ENCODE measurements at regions not wholly inside any gene's neighbourhood (a gene's known extent, or its start where the extent isn't known, plus 50 kb on each side); places are given as distances from the start of the nearest gene placed in this dataset.

- in situ Hi-C loops (cut with HindIII; ENCODE audit: extremely low pct_ligation_motif_present, low pct_unique_long_range_greater_than_20kb) = no loop called here
- no TSS peak for BruUV-seq (replicated peaks)
- CTCF ChIA-PET (ENCODE audit: low intra/inter-chr PET ratio, low total read pairs) = no interaction called here
- Histone ChIP-seq H3K4me2 (ENCODE audit: low read depth, low read length) (peak overlapping the region; percentile 10), H3K9me3 (ENCODE audit: low read length) (no peaks in the 10 kb centered on the region), H3K4me3 (replicated peaks in 1 of 3; ENCODE audit: insufficient read depth in 1 of 3, low read depth in 2 of 3, low read length in 3 of 3) (no peak overlapping the region), H3K9ac (ENCODE audit: insufficient read depth, low read depth, low read length) (no peak overlapping the region), H3K36me3 (replicated peaks in 1 of 2; ENCODE audit: control insufficient read depth in 1 of 2, insufficient read depth in 2 of 2, low read length in 2 of 2) (no peaks in the 10 kb centered on the region), H3K27me3 (ENCODE audit: control insufficient read depth in 1 of 2, insufficient read depth in 2 of 2, low read length in 2 of 2) (no peaks in the 10 kb centered on the region), H3K79me2 (ENCODE audit: insufficient read depth, low read length) (no peaks in the 10 kb centered on the region), H3K27ac (ENCODE audit: extremely low read length, insufficient read depth, low read length) (no peak overlapping the region), H3K4me1 (ENCODE audit: insufficient read depth, low read length) (peaks cover 29% of the 10 kb centered on the region), H4K20me1 (ENCODE audit: insufficient read depth, low read length) (no peaks in the 10 kb centered on the region), H2AFZ (ENCODE audit: low read length) (no peak overlapping the region)
- intact Hi-C loops (cut with micrococcal nuclease; ENCODE audit: unreplicated experiment) = no loop called here
- 0% methylated on average over 1 of the region's 1 CpG for WGBS (ENCODE audit: low lambda C conversion rate)
- POLR2A ChIA-PET = interaction anchor here (1.1 to 1.3 kb wide), 2 partner anchors 14 to 18 kb away, joined by 3 to 4 read pairs; no protein-coding TSS in a partner anchor
- peak; percentile 54 for FAIRE-seq
- DNase-seq (ENCODE audit: low spot score) = peak; percentile 65
- ATAC-seq = peak; percentile 91
- TF ChIP-seq ZNF710 (CRISPR knock-in tag; IDR thresholded peaks at IDR 0.05; ENCODE audit: borderline replicate concordance) (peak; percentile 33; the same call in 1 of the 2 replicates), ZEB1 (IDR thresholded peaks at IDR 0.05; ENCODE audit: insufficient replicate concordance, low read depth) (peak; percentile 45), ZNF780A (CRISPR knock-in tag; IDR thresholded peaks at IDR 0.05) (peak; percentile 96), MBD4 (IDR thresholded peaks at IDR 0.05; ENCODE audit: borderline replicate concordance, low read length) (no peak), GATAD2A (CRISPR knock-in tag; IDR thresholded peaks at IDR 0.05) (peak; percentile 79), HOXA9 (CRISPR knock-in tag; IDR thresholded peaks at IDR 0.05; ENCODE audit: borderline replicate concordance) (no peak), ARID5B (CRISPR knock-in tag; IDR thresholded peaks at IDR 0.05) (peak; percentile 86), HOMEZ (CRISPR knock-in tag; IDR thresholded peaks at IDR 0.05; ENCODE audit: low read depth) (peak; percentile 60; the same call in 1 of the 2 replicates), HNF1A (IDR thresholded peaks at IDR 0.05; ENCODE audit: low read depth) (no peak), HNF1A (CRISPR knock-in tag; IDR thresholded peaks at IDR 0.05; ENCODE audit: borderline replicate concordance) (no peak), ZNF205 (CRISPR knock-in tag; IDR thresholded peaks at IDR 0.05) (peak; percentile 91), NCOA2 (CRISPR knock-in tag; IDR thresholded peaks at IDR 0.05) (peak; percentile 48)
Observed at GRCh38 chr5:60403343-60404006, 296.5 kb downstream of the DEPDC1B start.
